Keratinocyte (primary cell): ENCODE measurements at regions not wholly inside any gene's neighbourhood (a gene's known extent, or its start where the extent isn't known, plus 50 kb on each side); places are given as distances from the start of the nearest gene placed in this dataset.

ENCODE experiments used
- DNase-seq: peaks from one replicate; pipeline ENCODE4 v3.0.0-alpha.2; 2011; ENCODE audit warnings: low read depth, missing footprints, low spot score
- FAIRE-seq: peaks from 2 replicates; lab custom pipeline; 2011; peaks lifted over from hg19 to GRCh38; lab: Jason Lieb, UNC
- H2AFZ ChIP-seq: 2 replicates; pipeline ENCODE4 v1.6.0; 2012; ENCODE audit warnings: low read length, control low read depth, inconsistent platforms; ENCODE audit not compliant: control insufficient read depth
- H3K27ac ChIP-seq: 2 replicates; pipeline ENCODE4 v1.5.1; 2011; ENCODE audit warnings: low read length; ENCODE audit not compliant: control insufficient read depth, insufficient read depth
- H3K27me3 ChIP-seq: 3 replicates; pipeline ENCODE4 v1.6.0; 2011; ENCODE audit warnings: low read length; ENCODE audit not compliant: control insufficient read depth, insufficient read depth; ENCODE audit errors: extremely low read depth
- H3K36me3 ChIP-seq, 2 experiments: 2 replicates in 1 of 2; 3 replicates in 1 of 2; pipeline ENCODE4 v1.5.1; 2011; ENCODE audit warnings: low read length in 2 of 2, mild to moderate bottlenecking in 1 of 2; ENCODE audit not compliant: control insufficient read depth in 2 of 2, insufficient read depth in 2 of 2; ENCODE audit errors: extremely low read depth in 1 of 2
- H3K4me1 ChIP-seq: 3 replicates; pipeline ENCODE4 v1.5.1; 2011; ENCODE audit warnings: low read length; ENCODE audit not compliant: control insufficient read depth, insufficient read depth; ENCODE audit errors: extremely low read depth
- H3K4me2 ChIP-seq: 3 replicates; pipeline ENCODE4 v1.6.0; 2011; ENCODE audit warnings: low read depth, low read length; ENCODE audit not compliant: control insufficient read depth, insufficient read depth; ENCODE audit errors: extremely low read depth
- H3K4me3 ChIP-seq, 3 experiments: fragments of 200-600 bp in 1 of 3; sonication (generic) in 1 of 3; 2 replicates in 2 of 3; 3 replicates in 1 of 3; pipeline ENCODE4 v1.5.1; 2011 to 2016; ENCODE audit warnings: low read length in 3 of 3, mild to moderate bottlenecking in 3 of 3, control low read depth in 2 of 3, inconsistent platforms in 1 of 3, low read depth in 1 of 3, mixed read lengths in 1 of 3, mixed run types in 1 of 3, moderate library complexity in 1 of 3; ENCODE audit not compliant: control insufficient read depth in 2 of 3, insufficient read depth in 2 of 3; ENCODE audit errors: extremely low read depth in 1 of 3
- H3K79me2 ChIP-seq: 2 replicates; pipeline ENCODE4 v1.6.0; 2012; ENCODE audit warnings: low read length; ENCODE audit not compliant: control insufficient read depth, insufficient read depth
- H3K9ac ChIP-seq: 3 replicates; pipeline ENCODE4 v1.6.0; 2011; ENCODE audit warnings: low read length; ENCODE audit not compliant: control insufficient read depth, insufficient read depth; ENCODE audit errors: extremely low read depth
- H3K9me1 ChIP-seq: 3 replicates; pipeline ENCODE4 v1.6.0; 2011; ENCODE audit warnings: low read length; ENCODE audit not compliant: control insufficient read depth, insufficient read depth; ENCODE audit errors: extremely low read depth
- H3K9me3 ChIP-seq: 2 replicates; pipeline ENCODE4 v1.5.1; 2012; ENCODE audit warnings: low read depth, low read length; ENCODE audit not compliant: control insufficient read depth
- H4K20me1 ChIP-seq: 3 replicates; pipeline ENCODE4 v1.6.0; 2011; ENCODE audit warnings: low read length; ENCODE audit not compliant: control insufficient read depth, insufficient read depth; ENCODE audit errors: extremely low read depth
- EZH2 ChIP-seq: IDR thresholded peaks from one replicate; pipeline ENCODE4 v1.6.1; 2012; ENCODE audit warnings: inconsistent platforms, mild to moderate bottlenecking, low read length, moderate library complexity
- dilution Hi-C: fragments of 300-500 bp; cut with MboI; formaldehyde crosslinking; loops from one replicate; pipeline ENCODE4 v1.7.0; 2020; ENCODE audit warnings: low sequenced_read_pairs; ENCODE audit not compliant: extremely low pct_ligation_motif_present
- TF ChIP-seq, protein P1 (sequence below), 3 experiments: IDR thresholded peaks in 1 of 3; conservative IDR thresholded peaks in 1 of 3; optimal IDR thresholded peaks in 1 of 3; 2 replicates in 2 of 3; 3 replicates in 1 of 3; pipeline versions ENCODE3 to v1.5.1; 2011; ENCODE audit warnings: low read length in 3 of 3, mild to moderate bottlenecking in 3 of 3, moderate library complexity in 2 of 3, control low read depth in 1 of 3, inconsistent platforms in 1 of 3; ENCODE audit not compliant: insufficient read depth in 2 of 3; ENCODE audit errors: extremely low read depth in 1 of 3

DNA sequence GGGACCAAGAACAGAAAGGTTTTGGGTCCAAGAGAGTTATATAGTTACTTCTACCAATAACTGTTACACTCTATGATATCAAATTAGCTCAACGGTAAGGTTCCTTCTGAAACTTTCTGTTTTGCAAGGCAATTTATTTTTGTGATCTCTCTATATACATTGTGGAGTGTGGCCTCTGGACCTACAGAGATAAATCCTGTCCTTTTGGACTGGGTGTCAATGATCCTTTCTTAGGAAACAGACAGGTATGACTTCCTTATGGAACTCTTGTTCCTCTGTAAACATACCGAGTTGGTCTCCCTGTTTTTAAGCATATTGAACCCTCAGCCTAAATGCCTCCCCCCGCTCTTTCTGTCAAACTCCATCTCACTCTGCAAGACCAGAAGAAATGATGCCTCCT, 1117.8 kb downstream of the BCL11A start:
- Histone ChIP-seq H3K4me3 (no peak overlapping the region), H3K27ac (no peak overlapping the region), H3K9me1 (no peaks in the 10 kb centered on the region), H3K36me3 (no peaks in the 10 kb centered on the region), H3K4me2 (no peak overlapping the region), H4K20me1 (no peaks in the 10 kb centered on the region), H3K27me3 (no peaks in the 10 kb centered on the region), H3K9me3 (no peaks in the 10 kb centered on the region), H3K4me1 (no peaks in the 10 kb centered on the region), H3K9ac (no peak overlapping the region), H2AFZ (no peak overlapping the region), H3K79me2 (no peaks in the 10 kb centered on the region)
- dilution Hi-C loops, result no loop called here
- no peak for DNase-seq
- FAIRE-seq, result no peak
- no peak for TF ChIP-seq EZH2
- TF ChIP-seq, protein P1, sequence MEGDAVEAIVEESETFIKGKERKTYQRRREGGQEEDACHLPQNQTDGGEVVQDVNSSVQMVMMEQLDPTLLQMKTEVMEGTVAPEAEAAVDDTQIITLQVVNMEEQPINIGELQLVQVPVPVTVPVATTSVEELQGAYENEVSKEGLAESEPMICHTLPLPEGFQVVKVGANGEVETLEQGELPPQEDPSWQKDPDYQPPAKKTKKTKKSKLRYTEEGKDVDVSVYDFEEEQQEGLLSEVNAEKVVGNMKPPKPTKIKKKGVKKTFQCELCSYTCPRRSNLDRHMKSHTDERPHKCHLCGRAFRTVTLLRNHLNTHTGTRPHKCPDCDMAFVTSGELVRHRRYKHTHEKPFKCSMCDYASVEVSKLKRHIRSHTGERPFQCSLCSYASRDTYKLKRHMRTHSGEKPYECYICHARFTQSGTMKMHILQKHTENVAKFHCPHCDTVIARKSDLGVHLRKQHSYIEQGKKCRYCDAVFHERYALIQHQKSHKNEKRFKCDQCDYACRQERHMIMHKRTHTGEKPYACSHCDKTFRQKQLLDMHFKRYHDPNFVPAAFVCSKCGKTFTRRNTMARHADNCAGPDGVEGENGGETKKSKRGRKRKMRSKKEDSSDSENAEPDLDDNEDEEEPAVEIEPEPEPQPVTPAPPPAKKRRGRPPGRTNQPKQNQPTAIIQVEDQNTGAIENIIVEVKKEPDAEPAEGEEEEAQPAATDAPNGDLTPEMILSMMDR (optimal IDR thresholded peaks at IDR 0.05 in 1 of 3, IDR thresholded peaks at IDR 0.05 in 1 of 3, conservative IDR thresholded peaks at IDR 0.05 in 1 of 3; ENCODE audit: extremely low read depth in 1 of 3, insufficient read depth in 2 of 3, low read length in 3 of 3), result no peak

DNA sequence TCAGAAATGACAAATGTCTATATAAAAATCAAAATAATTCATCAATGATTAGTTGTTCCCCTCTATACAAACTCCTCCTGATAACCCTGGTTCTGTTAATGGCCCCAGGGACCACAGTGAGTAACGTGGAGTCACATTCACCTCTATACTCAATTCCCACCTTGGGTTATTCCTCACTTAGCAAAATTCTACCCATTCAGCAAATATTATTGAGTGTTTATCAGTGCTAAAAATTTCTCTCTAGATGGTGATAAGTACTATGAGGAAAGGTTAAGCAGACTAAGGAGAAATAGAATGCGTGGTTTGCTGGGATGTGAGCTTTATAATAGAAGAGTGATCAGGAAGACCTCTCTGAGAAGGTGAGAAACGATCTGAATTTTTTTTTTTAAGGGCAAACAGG, 1124.5 kb downstream of the BCL11A start:
- no peaks in the 10 kb centered on the region for H3K36me3 ChIP-seq

More for the DNA sequence above, 1124.5 kb downstream of the BCL11A start:
- Histone ChIP-seq H4K20me1 (no peaks in the 10 kb centered on the region), H3K4me2 (no peak overlapping the region), H3K79me2 (no peaks in the 10 kb centered on the region), H3K9me3 (no peaks in the 10 kb centered on the region), H3K9ac (no peak overlapping the region), H3K9me1 (no peaks in the 10 kb centered on the region), H3K4me1 (peaks cover 3% of the 10 kb centered on the region), H2AFZ (no peak overlapping the region), H3K27me3 (no peaks in the 10 kb centered on the region), H3K27ac (no peak overlapping the region), H3K4me3 (no peak overlapping the region)
- DNase-seq, result no peak
- TF ChIP-seq, protein P1 (optimal IDR thresholded peaks at IDR 0.05 in 1 of 3, IDR thresholded peaks at IDR 0.05 in 1 of 3, conservative IDR thresholded peaks at IDR 0.05 in 1 of 3; ENCODE audit: extremely low read depth in 1 of 3, insufficient read depth in 2 of 3, low read length in 3 of 3), result no peak
- no peak for TF ChIP-seq EZH2
- FAIRE-seq, result no peak
- dilution Hi-C loops, result no loop called here
